ENCODE measurements at regions not wholly inside any gene's neighbourhood (a gene's known extent, or its start where the extent isn't known, plus 50 kb on each side); places are given as distances from the start of the nearest gene placed in this dataset.

DNA sequence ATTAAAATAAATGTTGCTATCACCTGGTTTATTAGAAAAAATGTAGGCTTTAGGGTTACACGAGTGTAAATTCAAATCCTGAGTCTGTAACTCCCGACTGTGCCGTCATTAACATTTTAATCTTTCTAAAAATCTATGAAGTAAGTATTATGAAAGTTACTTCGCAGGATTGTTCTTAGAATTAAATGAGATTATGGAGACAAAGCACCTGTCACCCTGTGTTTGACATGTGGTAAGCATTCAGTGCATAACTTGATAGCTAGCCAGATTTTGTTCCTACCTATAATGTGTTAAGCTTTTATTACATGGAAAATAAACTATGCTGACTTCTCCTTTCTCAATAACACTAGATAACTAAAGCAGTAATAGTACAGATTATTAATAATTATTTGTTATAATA is 429.7 kb upstream of the MMS22L start:
- Histone ChIP-seq H3K4me1 (ENCODE audit: control insufficient read depth in 2 of 2, insufficient read depth in 2 of 2, low read length in 2 of 2) (no peaks in the 10 kb centered on the region), H3K36me3 (ENCODE audit: control insufficient read depth in 2 of 3, insufficient read depth in 3 of 3, low read length in 3 of 3) (no peaks in the 10 kb centered on the region), H3K27ac (ENCODE audit: low read depth, low read length) (no peak overlapping the region), H3K4me3 (ENCODE audit: low read length) (no peak overlapping the region), H3K9me3 (ENCODE audit: control insufficient read depth in 2 of 3, low read length in 3 of 3) (no peaks in the 10 kb centered on the region), H3K27me3 (ENCODE audit: control insufficient read depth in 2 of 2, insufficient read depth in 2 of 2, low read length in 2 of 2) (no peaks in the 10 kb centered on the region)
- CTCF ChIA-PET: no interaction called here
- Mint-ChIP-seq H3K4me3 (no peak overlapping the region), H3K27ac (no peak overlapping the region), H3K27me3 (no peaks in the 10 kb centered on the region), H3K36me3 (no peaks in the 10 kb centered on the region), H3K9me3 (peaks cover 0 to 6% (median 4%) of the 10 kb centered on the region in 11 donors), H3K4me1 (no peaks in the 10 kb centered on the region)
- DNase-seq: no peak
- POLR2A ChIA-PET: no interaction called here
- intact Hi-C loops (cut with micrococcal nuclease): no loop called here
- ATAC-seq: no peak

- Mint-ChIP-seq H3K4me3 (no peak overlapping the region), H3K4me1 (no peaks in the 10 kb centered on the region), H3K36me3 (no peaks in the 10 kb centered on the region), H3K27me3 (no peaks in the 10 kb centered on the region), H3K27ac (no peak overlapping the region), H3K9me3 (peaks cover 0 to 6% (median 2%) of the 10 kb centered on the region in 11 donors)
- no peaks in the 10 kb centered on the region for H3K4me1 ChIP-seq (ENCODE audit: control insufficient read depth in 2 of 2, insufficient read depth in 2 of 2, low read length in 2 of 2)
- H3K4me3 ChIP-seq (ENCODE audit: low read length): no peak overlapping the region
- H3K27ac ChIP-seq (ENCODE audit: low read depth, low read length): no peak overlapping the region
- ChIA-PET CTCF (no interaction called here), POLR2A (no interaction called here)
- DNase-seq (no peak), ATAC-seq (no peak)
- no peaks in the 10 kb centered on the region for H3K27me3 ChIP-seq (ENCODE audit: control insufficient read depth in 2 of 2, insufficient read depth in 2 of 2, low read length in 2 of 2)
- no peaks in the 10 kb centered on the region for H3K9me3 ChIP-seq (ENCODE audit: control insufficient read depth in 2 of 3, low read length in 3 of 3)
- H3K36me3 ChIP-seq (ENCODE audit: control insufficient read depth in 2 of 3, insufficient read depth in 3 of 3, low read length in 3 of 3): no peaks in the 10 kb centered on the region
- intact Hi-C loops (cut with micrococcal nuclease): no loop called here
These were observed 431.8 kb upstream of the MMS22L start for GRCh38 chr6:97714772-97715171.

- H3K36me3 ChIP-seq (ENCODE audit: control insufficient read depth in 2 of 3, insufficient read depth in 3 of 3, low read length in 3 of 3): no peaks in the 10 kb centered on the region
- H3K4me3 ChIP-seq (ENCODE audit: low read length): no peak overlapping the region
- Mint-ChIP-seq H3K9me3 (peaks cover 0 to 6% (median 0%) of the 10 kb centered on the region in 11 donors), H3K4me3 (no peak overlapping the region), H3K27ac (no peak overlapping the region), H3K36me3 (no peaks in the 10 kb centered on the region), H3K27me3 (no peaks in the 10 kb centered on the region), H3K4me1 (no peaks in the 10 kb centered on the region)
- H3K27ac ChIP-seq (ENCODE audit: low read depth, low read length): no peak overlapping the region
- H3K9me3 ChIP-seq (ENCODE audit: control insufficient read depth in 2 of 3, low read length in 3 of 3): no peaks in the 10 kb centered on the region
- ChIA-PET POLR2A (no interaction called here), CTCF (no interaction called here)
- no peak for DNase-seq
- H3K27me3 ChIP-seq (ENCODE audit: control insufficient read depth in 2 of 2, insufficient read depth in 2 of 2, low read length in 2 of 2): no peaks in the 10 kb centered on the region
- H3K4me1 ChIP-seq (ENCODE audit: control insufficient read depth in 2 of 2, insufficient read depth in 2 of 2, low read length in 2 of 2): no peaks in the 10 kb centered on the region
- no peak for ATAC-seq
- intact Hi-C loops (cut with micrococcal nuclease): no loop called here
These were observed 434.1 kb upstream of the MMS22L start for GRCh38 chr6:97717086-97717485.

GRCh38 chr6:97726378-97726777 is 443.4 kb upstream of the MMS22L start:
- no peaks in the 10 kb centered on the region for H3K36me3 ChIP-seq (ENCODE audit: control insufficient read depth in 2 of 3, insufficient read depth in 3 of 3, low read length in 3 of 3)
- DNase-seq (no peak), ATAC-seq (no peak)
- ChIA-PET CTCF (no interaction called here), POLR2A (no interaction called here)
- H3K27me3 ChIP-seq (ENCODE audit: control insufficient read depth in 2 of 2, insufficient read depth in 2 of 2, low read length in 2 of 2): no peaks in the 10 kb centered on the region
- no peaks in the 10 kb centered on the region for H3K27me3 Mint-ChIP-seq
- intact Hi-C loops (cut with micrococcal nuclease): no loop called here
- H3K9me3 ChIP-seq (ENCODE audit: control insufficient read depth in 2 of 3, low read length in 3 of 3): no peaks in the 10 kb centered on the region
- H3K4me3 ChIP-seq (ENCODE audit: low read length): no peak overlapping the region
- H3K4me3 Mint-ChIP-seq: no peak overlapping the region
- H3K9me3 Mint-ChIP-seq: peaks cover 0 to 4% (median 0%) of the 10 kb centered on the region in 11 donors
- no peaks in the 10 kb centered on the region for H3K4me1 ChIP-seq (ENCODE audit: control insufficient read depth in 2 of 2, insufficient read depth in 2 of 2, low read length in 2 of 2)
- no peak overlapping the region for H3K27ac Mint-ChIP-seq
- H3K4me1 Mint-ChIP-seq: no peaks in the 10 kb centered on the region
- H3K27ac ChIP-seq (ENCODE audit: low read depth, low read length): no peak overlapping the region
- no peaks in the 10 kb centered on the region for H3K36me3 Mint-ChIP-seq

DNA sequence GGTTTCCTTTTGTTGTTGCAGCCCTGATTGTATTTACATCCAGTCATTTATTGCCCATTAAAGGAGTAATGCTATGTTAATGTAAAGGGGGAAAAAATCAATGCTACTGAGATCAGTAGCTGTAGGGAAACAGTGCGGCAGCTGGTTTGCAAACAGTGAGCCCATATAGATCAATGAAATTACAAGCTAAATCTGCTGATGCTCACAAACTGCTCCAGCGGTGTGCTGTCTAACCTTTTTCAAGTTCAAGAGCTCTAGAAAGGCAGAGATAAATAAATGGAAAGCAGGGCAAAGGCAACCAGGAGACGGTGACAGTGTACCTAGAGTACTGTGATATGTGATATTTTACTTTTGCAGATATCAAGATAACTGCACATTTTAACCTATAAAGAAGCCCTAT is 449.0 kb upstream of the MMS22L start:
- H3K27me3 ChIP-seq (ENCODE audit: control insufficient read depth in 2 of 2, insufficient read depth in 2 of 2, low read length in 2 of 2): no peaks in the 10 kb centered on the region
- H3K36me3 ChIP-seq (ENCODE audit: control insufficient read depth in 2 of 3, insufficient read depth in 3 of 3, low read length in 3 of 3): no peaks in the 10 kb centered on the region
- POLR2A ChIA-PET: no interaction called here
- no peaks in the 10 kb centered on the region for H3K4me1 ChIP-seq (ENCODE audit: control insufficient read depth in 2 of 2, insufficient read depth in 2 of 2, low read length in 2 of 2)
- Mint-ChIP-seq H3K9me3 (peaks cover 0 to 8% (median 4%) of the 10 kb centered on the region in 11 donors), H3K4me1 (no peaks in the 10 kb centered on the region), H3K27ac (no peak overlapping the region), H3K4me3 (no peak overlapping the region), H3K36me3 (no peaks in the 10 kb centered on the region), H3K27me3 (no peaks in the 10 kb centered on the region)
- no peak overlapping the region for H3K27ac ChIP-seq (ENCODE audit: low read depth, low read length)
- H3K4me3 ChIP-seq (ENCODE audit: low read length): no peak overlapping the region
- H3K9me3 ChIP-seq (ENCODE audit: control insufficient read depth in 2 of 3, low read length in 3 of 3): no peaks in the 10 kb centered on the region
- CTCF ChIA-PET: no interaction called here
- intact Hi-C loops (cut with micrococcal nuclease): no loop called here
- DNase-seq (no peak), ATAC-seq (no peak)

GRCh38 chr6:97757575-97757974 is 474.6 kb upstream of the MMS22L start:
- intact Hi-C loops (cut with micrococcal nuclease): no loop called here
- Histone ChIP-seq H3K27me3 (ENCODE audit: control insufficient read depth in 2 of 2, insufficient read depth in 2 of 2, low read length in 2 of 2) (no peaks in the 10 kb centered on the region), H3K27ac (ENCODE audit: low read depth, low read length) (no peak overlapping the region), H3K9me3 (ENCODE audit: control insufficient read depth in 2 of 3, low read length in 3 of 3) (no peaks in the 10 kb centered on the region), H3K4me1 (ENCODE audit: control insufficient read depth in 2 of 2, insufficient read depth in 2 of 2, low read length in 2 of 2) (no peaks in the 10 kb centered on the region), H3K4me3 (ENCODE audit: low read length) (no peak overlapping the region), H3K36me3 (ENCODE audit: control insufficient read depth in 2 of 3, insufficient read depth in 3 of 3, low read length in 3 of 3) (no peaks in the 10 kb centered on the region)
- ChIA-PET POLR2A (no interaction called here), CTCF (no interaction called here)
- H3K4me1 Mint-ChIP-seq: no peaks in the 10 kb centered on the region
- no peak overlapping the region for H3K27ac Mint-ChIP-seq
- ATAC-seq: no peak
- no peaks in the 10 kb centered on the region for H3K27me3 Mint-ChIP-seq
- peaks cover 0 to 9% (median 0%) of the 10 kb centered on the region in 11 donors for H3K9me3 Mint-ChIP-seq
- H3K4me3 Mint-ChIP-seq: no peak overlapping the region
- H3K36me3 Mint-ChIP-seq: no peaks in the 10 kb centered on the region
- DNase-seq: no peak

DNA sequence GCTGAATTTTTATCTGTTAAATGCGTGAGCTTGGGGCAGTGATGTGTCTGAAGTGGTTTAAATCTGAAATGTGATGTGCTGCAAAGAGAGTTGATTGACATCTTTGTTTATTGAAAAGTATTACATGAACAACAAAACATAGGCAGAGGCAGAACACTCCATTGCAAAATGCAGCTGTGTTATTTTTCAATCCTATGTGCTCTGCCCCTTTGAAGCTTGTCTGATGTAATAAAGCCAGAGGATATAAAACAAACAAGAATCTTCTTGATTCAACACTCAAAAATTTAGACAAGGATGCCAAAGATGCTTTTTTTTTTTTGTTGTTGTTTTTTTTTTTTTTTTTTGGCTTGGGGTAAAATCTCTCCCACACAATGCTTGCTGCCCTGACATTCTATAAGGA is 482.4 kb upstream of the MMS22L start:
- Mint-ChIP-seq H3K36me3 (peaks cover 0 to 4% (median 0%) of the 10 kb centered on the region in 5 donors), H3K27ac (no peak overlapping the region), H3K4me3 (no peak overlapping the region), H3K9me3 (peaks cover 0 to 11% (median 0%) of the 10 kb centered on the region in 11 donors), H3K27me3 (no peaks in the 10 kb centered on the region), H3K4me1 (no peaks in the 10 kb centered on the region)
- Histone ChIP-seq H3K4me1 (ENCODE audit: control insufficient read depth in 2 of 2, insufficient read depth in 2 of 2, low read length in 2 of 2) (no peaks in the 10 kb centered on the region), H3K4me3 (ENCODE audit: low read length) (no peak overlapping the region), H3K27me3 (ENCODE audit: control insufficient read depth in 2 of 2, insufficient read depth in 2 of 2, low read length in 2 of 2) (no peaks in the 10 kb centered on the region), H3K9me3 (ENCODE audit: control insufficient read depth in 2 of 3, low read length in 3 of 3) (no peaks in the 10 kb centered on the region), H3K27ac (ENCODE audit: low read depth, low read length) (no peak overlapping the region), H3K36me3 (ENCODE audit: control insufficient read depth in 2 of 3, insufficient read depth in 3 of 3, low read length in 3 of 3) (no peaks in the 10 kb centered on the region)
- ATAC-seq: no peak
- intact Hi-C loops (cut with micrococcal nuclease): no loop called here
- CTCF ChIA-PET: no interaction called here
- POLR2A ChIA-PET: no interaction called here
- DNase-seq: no peak
